IPS-15b (cell line): ENCODE measurements at regions not wholly inside any gene's neighbourhood (a gene's known extent, or its start where the extent isn't known, plus 50 kb on each side); places are given as distances from the start of the nearest gene placed in this dataset.

Source experiments
- H3K27me3 ChIP-seq: one replicate; pipeline ENCODE4 v1.6.1; 2013; ENCODE audit warnings: low read length; ENCODE audit not compliant: control insufficient read depth, insufficient read depth
- H3K36me3 ChIP-seq: one replicate; pipeline ENCODE4 v1.6.1; 2013; ENCODE audit warnings: low read length; ENCODE audit not compliant: control insufficient read depth, insufficient read depth
- H3K4me1 ChIP-seq: one replicate; pipeline ENCODE4 v1.6.1; 2013; ENCODE audit warnings: mild to moderate bottlenecking, low read length; ENCODE audit not compliant: control insufficient read depth, insufficient read depth
- H3K4me3 ChIP-seq: one replicate; pipeline ENCODE4 v1.5.1; 2013; ENCODE audit warnings: low read depth, low read length
- H3K9ac ChIP-seq: one replicate; pipeline ENCODE4 v1.6.1; 2013; ENCODE audit warnings: low read depth, mild to moderate bottlenecking, low read length
- H3K9me3 ChIP-seq: one replicate; pipeline ENCODE4 v1.6.1; 2013; ENCODE audit warnings: mild to moderate bottlenecking, low read length; ENCODE audit not compliant: control insufficient read depth, insufficient read depth

GRCh38 chr20:57895161-57895855 lies 185.5 kb upstream of the PMEPA1 start:
- H3K36me3 ChIP-seq, result no peaks in the 10 kb centered on the region
- no peak overlapping the region for H3K9ac ChIP-seq
- H3K4me1 ChIP-seq, result no peaks in the 10 kb centered on the region
- H3K4me3 ChIP-seq, result no peak overlapping the region
- no peaks in the 10 kb centered on the region for H3K9me3 ChIP-seq
- H3K27me3 ChIP-seq, result no peaks in the 10 kb centered on the region

DNA sequence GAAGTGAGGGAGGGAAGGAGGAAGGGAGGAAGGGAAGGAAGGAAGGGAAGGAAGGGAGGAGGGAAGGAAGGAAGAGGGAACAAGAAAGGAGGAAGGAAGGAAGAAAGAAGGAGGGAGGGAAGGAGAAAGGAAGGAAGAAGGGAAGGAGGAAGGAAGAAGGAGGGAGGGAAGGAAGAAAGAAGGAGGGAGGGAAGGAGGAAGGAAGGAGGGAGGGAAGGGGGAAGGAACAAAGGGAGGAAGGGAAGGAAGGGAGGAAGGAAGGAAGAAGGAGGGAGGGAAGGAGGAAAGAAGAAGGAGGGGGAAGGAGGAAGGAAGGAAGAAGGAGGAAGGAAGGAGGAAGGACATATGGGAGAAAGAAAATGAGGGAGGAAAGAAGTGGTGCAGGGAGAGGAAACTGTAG lies 184.7 kb upstream of the PMEPA1 start:
- Histone ChIP-seq H3K27me3 (no peaks in the 10 kb centered on the region), H3K4me1 (no peaks in the 10 kb centered on the region), H3K36me3 (no peaks in the 10 kb centered on the region), H3K4me3 (no peak overlapping the region), H3K9me3 (no peaks in the 10 kb centered on the region), H3K9ac (no peak overlapping the region)

DNA sequence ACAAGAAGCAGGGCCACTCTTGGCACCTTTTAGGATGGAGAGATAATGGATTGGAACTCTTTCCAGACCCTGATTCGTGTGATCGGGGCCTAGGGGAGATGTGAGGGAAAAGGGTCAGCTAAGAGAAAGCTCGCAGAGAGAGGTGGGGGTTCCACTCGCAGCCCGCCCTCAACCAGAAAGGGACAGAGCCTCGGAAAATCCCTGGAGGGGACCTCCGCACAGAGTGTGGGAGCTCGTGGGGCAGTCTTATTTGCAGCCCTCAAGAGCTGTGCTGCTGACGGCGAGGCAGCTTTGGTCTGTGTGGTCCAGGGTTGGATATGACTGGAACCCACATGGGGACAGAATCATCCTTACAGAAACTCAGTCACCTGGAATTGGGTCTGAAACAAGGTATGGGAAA lies 184.3 kb upstream of the PMEPA1 start:
- Histone ChIP-seq H3K4me1 (no peaks in the 10 kb centered on the region), H3K4me3 (no peak overlapping the region), H3K27me3 (no peaks in the 10 kb centered on the region), H3K9me3 (no peaks in the 10 kb centered on the region), H3K36me3 (no peaks in the 10 kb centered on the region), H3K9ac (no peak overlapping the region)

- no peaks in the 10 kb centered on the region for H3K4me1 ChIP-seq
- no peak overlapping the region for H3K4me3 ChIP-seq
- H3K36me3 ChIP-seq, result no peaks in the 10 kb centered on the region
- no peaks in the 10 kb centered on the region for H3K27me3 ChIP-seq
- no peaks in the 10 kb centered on the region for H3K9me3 ChIP-seq
- no peak overlapping the region for H3K9ac ChIP-seq
These were observed 183.7 kb upstream of the PMEPA1 start for GRCh38 chr20:57893366-57893999.

DNA sequence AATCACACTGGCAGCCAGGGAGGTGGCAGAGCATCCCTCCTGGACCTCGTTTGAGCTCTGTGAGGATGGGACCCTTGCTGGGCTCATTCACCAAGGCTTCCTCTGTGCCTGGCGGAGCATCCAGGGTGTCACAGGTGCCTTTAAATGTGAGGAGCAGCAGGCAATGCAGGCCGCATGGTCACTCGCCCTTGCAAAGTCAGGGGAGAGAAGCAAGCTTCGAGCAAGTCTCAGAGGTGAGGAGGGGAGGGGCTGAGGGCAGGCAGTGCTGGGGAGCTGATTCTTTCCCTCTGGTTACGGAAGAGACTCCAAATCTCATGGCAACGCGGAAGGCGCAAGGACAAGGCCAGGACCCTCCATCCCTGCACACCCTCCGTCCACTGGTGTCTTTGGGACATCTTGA lies 182.7 kb upstream of the PMEPA1 start:
- H3K36me3 ChIP-seq, result no peaks in the 10 kb centered on the region
- H3K9me3 ChIP-seq, result no peaks in the 10 kb centered on the region
- H3K9ac ChIP-seq, result no peak overlapping the region
- no peaks in the 10 kb centered on the region for H3K27me3 ChIP-seq
- no peak overlapping the region for H3K4me3 ChIP-seq
- H3K4me1 ChIP-seq, result no peaks in the 10 kb centered on the region

DNA sequence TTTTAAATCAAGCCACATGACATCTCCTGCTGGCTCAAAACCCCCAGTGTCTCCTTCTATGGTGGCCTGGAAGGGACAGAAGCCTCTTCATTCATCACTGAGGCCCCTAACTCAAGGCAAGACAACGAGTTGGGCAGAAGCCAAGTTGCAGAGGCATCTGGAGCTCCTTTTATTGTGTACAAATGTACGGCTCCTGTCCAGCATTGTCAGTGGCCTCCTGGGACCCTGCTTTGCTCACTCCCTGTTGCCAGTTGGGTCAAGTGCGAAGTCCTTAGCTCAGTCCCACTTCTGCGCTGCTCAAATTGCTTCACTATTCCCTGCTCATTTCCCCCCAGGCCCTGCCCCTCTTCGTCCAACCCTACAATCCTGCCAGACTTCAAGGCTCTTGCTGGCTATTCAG lies 181.2 kb upstream of the PMEPA1 start:
- Histone ChIP-seq H3K27me3 (no peaks in the 10 kb centered on the region), H3K4me3 (no peak overlapping the region), H3K9me3 (no peaks in the 10 kb centered on the region), H3K9ac (no peak overlapping the region), H3K4me1 (no peaks in the 10 kb centered on the region), H3K36me3 (no peaks in the 10 kb centered on the region)

- Histone ChIP-seq H3K9me3 (no peaks in the 10 kb centered on the region), H3K9ac (no peak overlapping the region), H3K4me1 (no peaks in the 10 kb centered on the region), H3K27me3 (no peaks in the 10 kb centered on the region), H3K36me3 (no peaks in the 10 kb centered on the region), H3K4me3 (no peak overlapping the region)
These were observed 180.5 kb upstream of the PMEPA1 start for GRCh38 chr20:57890202-57890800.

DNA sequence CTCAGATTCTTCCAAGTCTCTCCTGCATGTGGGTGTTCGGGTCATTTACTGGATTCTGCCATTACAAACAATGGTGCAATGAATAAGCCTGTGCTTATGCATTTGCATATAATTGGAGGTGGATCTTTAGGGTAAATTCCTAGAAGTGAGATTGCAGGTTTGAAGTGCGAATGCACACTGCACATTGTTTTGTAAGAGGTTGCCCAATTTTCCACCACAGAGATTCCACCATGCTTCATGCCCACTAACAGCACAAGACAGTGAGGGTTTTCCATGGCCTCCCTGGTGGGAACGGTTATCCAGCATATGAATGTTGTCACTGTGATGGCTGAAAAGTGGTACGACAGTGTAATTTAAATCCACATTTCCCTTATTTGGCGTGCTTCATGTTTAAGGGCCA lies 178.8 kb upstream of the PMEPA1 start:
- Histone ChIP-seq H3K9ac (no peak overlapping the region), H3K36me3 (no peaks in the 10 kb centered on the region), H3K4me3 (no peak overlapping the region), H3K9me3 (no peaks in the 10 kb centered on the region), H3K4me1 (no peaks in the 10 kb centered on the region), H3K27me3 (no peaks in the 10 kb centered on the region)

DNA sequence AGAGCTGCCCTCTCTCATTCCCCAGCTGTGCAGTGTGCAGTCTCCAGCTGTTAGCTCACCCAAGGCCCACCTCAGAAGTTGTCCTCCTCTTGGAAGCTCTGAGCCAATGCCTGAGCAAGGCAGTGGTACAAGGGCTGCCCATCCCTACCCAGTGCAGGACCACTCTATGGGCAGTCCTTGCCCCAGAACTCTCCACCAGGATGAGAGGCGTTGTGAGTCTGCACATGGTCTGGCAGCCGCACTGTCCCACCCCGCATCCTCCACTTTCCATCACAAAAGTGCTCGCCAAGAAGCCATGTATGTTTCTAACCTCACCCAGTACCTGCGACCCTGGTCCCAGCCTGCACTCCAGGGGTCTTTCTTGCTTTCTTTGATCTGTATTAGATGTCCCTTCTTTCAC lies 175.1 kb upstream of the PMEPA1 start:
- H3K9me3 ChIP-seq, result no peaks in the 10 kb centered on the region
- no peak overlapping the region for H3K4me3 ChIP-seq
- no peaks in the 10 kb centered on the region for H3K36me3 ChIP-seq
- no peaks in the 10 kb centered on the region for H3K4me1 ChIP-seq
- H3K9ac ChIP-seq, result no peak overlapping the region
- peaks cover 2% of the 10 kb centered on the region for H3K27me3 ChIP-seq

DNA sequence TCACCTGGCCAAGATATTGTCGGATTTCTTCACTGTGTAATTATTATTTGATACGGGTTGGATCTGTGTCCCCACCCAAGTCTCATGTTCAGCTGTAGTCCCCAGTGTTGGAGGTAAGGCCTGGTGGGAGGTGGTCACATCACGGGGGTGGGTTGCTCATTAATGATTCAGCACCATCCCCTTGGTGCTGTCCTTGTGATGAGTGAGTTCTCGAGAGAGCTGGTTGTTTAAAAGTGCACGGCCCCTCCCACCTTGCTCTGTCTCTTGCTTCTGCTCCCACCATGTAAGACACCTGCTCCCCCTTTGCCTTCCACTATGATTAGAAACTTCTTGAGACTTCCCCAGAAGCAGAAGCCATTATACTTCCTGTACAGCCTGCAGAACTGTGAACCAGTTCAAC lies 173.9 kb upstream of the PMEPA1 start:
- Histone ChIP-seq H3K4me1 (no peaks in the 10 kb centered on the region), H3K36me3 (no peaks in the 10 kb centered on the region), H3K9ac (no peak overlapping the region), H3K9me3 (no peaks in the 10 kb centered on the region), H3K27me3 (peaks cover 2% of the 10 kb centered on the region), H3K4me3 (no peak overlapping the region)

- Histone ChIP-seq H3K27me3 (peaks cover 2% of the 10 kb centered on the region), H3K4me1 (no peaks in the 10 kb centered on the region), H3K9ac (no peak overlapping the region), H3K9me3 (no peaks in the 10 kb centered on the region), H3K4me3 (no peak overlapping the region), H3K36me3 (no peaks in the 10 kb centered on the region)
These were observed 173.4 kb upstream of the PMEPA1 start for GRCh38 chr20:57883224-57883623.
